GM18951 (cell line): ENCODE measurements at regions not wholly inside any gene's neighbourhood (a gene's known extent, or its start where the extent isn't known, plus 50 kb on each side); places are given as distances from the start of the nearest gene placed in this dataset.

Experiments
- POLR2A ChIP-seq: IDR thresholded peaks from 4 replicates; pipeline ENCODE4 v1.6.1; 2011; ENCODE audit warnings: mild to moderate bottlenecking; ENCODE audit not compliant: insufficient read length, insufficient read depth; ENCODE audit errors: extremely low read depth
- in situ Hi-C: fragments of 300-500 bp; cut with MboI; formaldehyde crosslinking; loops from one replicate; pipeline ENCODE4 v1.12.0; 2022; ENCODE audit warnings: low sequenced_read_pairs, mixed read lengths, inconsistent platforms; ENCODE audit not compliant: unreplicated experiment

DNA sequence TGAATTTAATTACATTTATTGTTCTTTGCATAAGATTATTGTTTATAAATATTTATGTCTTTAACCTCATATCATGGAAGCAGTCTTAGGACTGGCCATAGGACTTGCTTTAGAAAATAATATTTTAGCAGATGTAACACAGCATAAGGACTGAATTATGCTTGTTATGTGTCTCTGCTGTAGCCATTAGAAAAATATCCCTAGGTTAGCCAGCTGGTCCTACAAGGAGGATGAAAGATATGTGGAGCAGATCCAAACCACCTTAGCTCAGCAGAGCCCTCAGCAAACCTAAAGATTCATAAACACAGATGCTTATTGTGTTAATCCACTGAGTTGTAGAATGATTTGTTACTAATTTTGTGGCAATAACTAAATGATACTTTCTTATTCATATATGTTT, 166.0 kb upstream of the COL1A2 start:
- in situ Hi-C loops: no loop called here
- no peak for TF ChIP-seq POLR2A

DNA sequence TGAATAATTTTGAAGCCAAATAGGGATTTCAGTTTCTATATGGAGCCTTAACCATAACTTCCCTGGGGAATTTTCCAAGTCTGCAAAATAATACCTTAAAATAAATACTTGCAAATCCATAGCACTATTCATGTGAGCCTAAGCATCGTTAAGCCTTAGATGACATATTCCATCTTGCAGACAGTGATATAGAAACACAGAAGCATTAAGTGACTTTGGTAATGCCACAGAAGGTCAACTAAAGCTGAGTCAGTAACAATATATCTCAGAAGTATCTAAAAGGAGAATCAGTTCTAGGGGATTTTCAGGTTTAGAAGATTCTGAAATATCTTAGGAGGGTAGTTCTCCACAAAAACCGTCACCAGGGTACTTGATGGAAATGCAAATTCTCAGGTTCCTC, 163.4 kb upstream of the COL1A2 start:
- in situ Hi-C loops: loop anchor here (10.0 kb wide), 1 partner anchor 97 kb away; no protein-coding TSS in a partner anchor
- TF ChIP-seq POLR2A: no peak

DNA sequence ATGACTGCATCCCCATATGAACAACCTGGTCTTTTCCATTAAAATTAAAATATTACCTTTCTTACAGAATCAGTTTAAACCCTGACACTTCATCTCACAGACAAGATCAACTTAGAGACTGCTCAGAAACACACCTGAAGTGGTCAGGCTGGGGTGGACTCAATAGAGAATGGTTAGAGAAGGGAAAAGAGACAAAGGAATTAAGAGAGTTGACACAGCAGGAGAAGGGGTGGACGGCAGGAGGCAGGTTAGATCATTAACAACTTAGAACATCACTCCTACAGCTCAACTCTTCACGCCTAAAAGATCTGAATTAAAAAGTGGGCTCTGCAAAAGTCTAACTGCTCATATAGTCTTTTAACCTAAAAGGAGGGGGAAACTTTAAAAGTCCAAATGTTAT, 157.7 kb upstream of the COL1A2 start:
- no peak for TF ChIP-seq POLR2A
- in situ Hi-C loops: loop anchor here (10.0 kb wide), 1 partner anchor 102 kb away; no protein-coding TSS in a partner anchor

DNA sequence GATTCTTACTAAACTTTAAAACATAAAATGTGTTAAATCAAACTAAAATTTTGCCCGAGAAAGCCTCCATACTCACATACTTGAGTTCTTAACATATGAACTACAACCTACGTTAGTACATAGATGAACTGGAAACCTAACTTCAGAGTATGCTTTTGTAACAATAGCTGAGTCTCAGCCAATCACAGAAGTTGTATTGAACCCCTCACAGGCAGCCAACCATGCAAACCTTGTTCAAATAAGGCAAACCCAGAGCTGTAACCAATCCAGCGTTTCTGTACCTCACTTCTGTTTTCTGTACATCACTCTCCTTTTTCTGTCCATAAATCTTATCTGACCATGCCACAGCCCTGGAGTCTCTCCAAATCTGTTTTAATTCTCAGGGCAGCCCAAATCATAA, 157.3 kb upstream of the COL1A2 start:
- in situ Hi-C loops: loop anchor here (10.0 kb wide), 1 partner anchor 103 kb away; no protein-coding TSS in a partner anchor
- no peak for TF ChIP-seq POLR2A

DNA sequence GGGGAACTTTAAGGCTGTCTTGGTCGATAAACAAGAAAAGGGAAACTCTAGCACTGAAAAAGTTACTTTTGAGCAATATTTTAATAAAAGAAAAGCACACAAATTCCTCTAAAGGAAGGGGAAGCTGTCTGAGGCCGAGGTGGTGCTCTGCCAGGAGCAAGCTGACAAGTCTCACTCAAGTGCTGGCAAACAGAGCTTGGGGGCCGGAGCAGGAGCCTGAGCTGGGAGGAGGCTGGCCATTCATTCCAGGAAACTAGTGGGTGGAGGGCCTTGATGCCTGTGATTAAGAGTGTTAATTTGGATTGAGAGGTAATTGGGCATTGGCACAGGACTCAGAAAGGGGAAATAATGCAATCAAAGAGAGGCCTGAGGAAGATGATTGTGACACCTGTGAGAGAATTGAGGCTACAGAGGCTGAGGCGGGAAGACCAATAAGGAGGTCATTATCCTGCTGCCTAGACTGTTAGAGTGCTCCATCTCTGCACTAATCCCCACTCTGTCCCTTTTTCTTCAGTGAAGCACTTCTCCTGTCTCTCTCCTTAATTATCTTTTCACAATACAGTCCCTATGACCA, 154.9 kb upstream of the COL1A2 start:
- TF ChIP-seq POLR2A: no peak

DNA sequence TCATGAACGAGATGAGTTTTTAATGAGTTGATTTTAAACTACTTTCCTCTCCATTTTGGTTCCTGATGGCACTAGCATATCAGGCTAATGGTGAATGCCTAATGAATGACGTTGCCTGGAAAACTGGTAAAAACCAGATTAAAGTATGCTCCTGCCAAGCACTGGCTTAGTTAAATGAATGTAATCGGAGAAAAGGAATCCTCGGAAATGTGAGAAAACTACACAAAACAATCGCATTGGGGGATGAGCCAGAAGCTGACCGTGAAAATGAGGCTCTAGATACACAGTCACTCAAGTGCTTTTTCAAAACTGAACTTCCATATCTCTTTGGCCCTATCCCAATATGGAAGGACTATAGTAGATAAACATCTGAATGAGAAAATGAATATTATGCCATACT, 153.8 kb upstream of the COL1A2 start:
- in situ Hi-C loops: no loop called here
- no peak for TF ChIP-seq POLR2A

More for the DNA sequence above, 154.9 kb upstream of the COL1A2 start:
- in situ Hi-C loops: loop anchor here (10.0 kb wide), 1 partner anchor 105 kb away; no protein-coding TSS in a partner anchor

DNA sequence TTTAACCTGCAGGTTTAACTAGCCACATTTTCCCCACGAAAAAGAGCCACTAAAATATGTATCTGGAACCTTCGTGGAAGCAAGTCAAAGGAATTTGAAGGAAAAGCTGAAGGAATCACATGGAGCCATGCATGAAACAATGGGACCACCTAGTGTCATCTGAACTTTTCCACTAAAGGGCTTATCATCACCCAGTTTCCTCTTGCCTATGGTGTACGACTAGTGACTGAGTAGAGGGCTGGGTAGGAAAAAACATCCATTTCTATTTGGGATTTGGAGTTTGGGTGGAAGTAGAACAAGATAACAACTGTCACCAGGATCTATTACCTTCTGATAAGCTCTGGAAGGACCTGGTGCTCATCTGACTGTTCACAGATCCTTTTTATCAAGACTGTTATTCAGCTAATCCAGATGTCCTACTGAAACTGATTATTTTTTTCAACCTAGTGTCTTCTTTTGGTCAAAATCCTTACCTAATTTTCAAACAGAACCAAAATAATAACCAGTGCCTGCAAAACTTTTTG, 153.2 kb upstream of the COL1A2 start:
- in situ Hi-C loops: no loop called here
- TF ChIP-seq POLR2A: no peak

DNA sequence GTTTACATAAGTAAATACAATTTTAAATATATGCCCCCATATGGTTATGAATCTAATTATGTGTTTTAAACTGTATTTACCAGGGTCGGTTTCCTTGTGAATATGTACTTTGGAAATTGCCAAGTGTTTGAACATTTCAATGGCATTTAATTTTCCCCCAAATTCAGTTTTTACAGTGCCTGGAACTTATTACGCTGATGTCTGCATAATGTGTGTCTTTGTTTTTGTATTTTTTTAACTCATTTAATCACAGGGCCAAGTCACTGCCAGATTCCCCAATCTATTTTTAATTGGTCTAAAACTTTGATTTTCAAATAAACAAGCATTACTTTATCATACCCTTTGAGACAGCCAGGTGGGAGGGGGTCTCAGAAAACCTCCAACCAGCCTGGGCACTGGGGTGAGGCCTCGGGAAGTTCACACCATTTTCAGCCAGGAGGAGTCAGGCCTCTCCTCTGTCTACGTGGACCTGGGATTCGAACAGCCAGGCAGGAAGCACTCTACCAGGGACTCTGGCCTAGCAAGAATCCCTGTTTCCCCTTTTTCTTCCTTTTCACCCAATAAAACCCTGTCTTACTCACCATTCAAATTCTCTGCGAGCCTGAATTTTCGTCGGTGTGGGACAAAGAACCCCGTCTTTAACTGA, 151.5 kb upstream of the COL1A2 start:
- TF ChIP-seq POLR2A: no peak
- in situ Hi-C loops: no loop called here

DNA sequence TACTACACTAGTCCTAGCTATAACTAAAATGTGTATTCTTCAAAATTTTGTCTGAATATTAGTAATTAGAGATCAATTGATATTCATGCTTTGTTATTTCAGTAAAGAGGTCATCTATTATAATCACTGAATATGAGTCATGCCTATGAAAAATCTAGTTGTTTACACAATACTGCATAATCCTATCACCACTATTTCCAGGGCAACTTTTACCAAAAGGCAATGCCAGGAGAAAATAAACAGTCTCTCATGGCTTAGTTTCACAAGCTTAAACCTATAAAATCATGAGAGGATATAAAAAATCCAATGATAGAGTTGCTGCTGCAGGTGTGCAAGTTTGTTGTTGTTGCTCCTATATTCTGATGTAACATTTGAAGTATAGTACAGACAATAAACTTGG, 149.9 kb upstream of the COL1A2 start:
- in situ Hi-C loops: no loop called here

DNA sequence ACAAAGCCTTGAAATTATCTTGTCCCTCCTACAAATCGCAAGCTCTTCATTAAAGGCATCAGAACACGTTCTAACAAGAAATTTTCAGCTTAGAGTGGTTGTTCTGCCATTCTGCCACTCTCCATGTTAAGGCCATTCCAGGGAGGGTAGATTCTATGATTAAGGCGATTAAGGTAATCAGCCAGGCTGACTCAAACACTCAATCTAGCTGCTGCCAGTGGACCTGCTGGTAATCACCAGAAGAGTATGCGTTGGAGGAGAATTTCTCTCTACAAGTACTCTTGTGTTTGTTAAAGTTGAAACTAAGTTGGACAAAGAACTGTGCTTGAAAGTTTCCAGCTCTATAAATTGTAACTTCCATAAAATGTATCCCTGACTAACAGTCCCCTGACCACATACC, 149.2 kb upstream of the COL1A2 start:
- in situ Hi-C loops: no loop called here
- no peak for TF ChIP-seq POLR2A

More for the DNA sequence above, 149.9 kb upstream of the COL1A2 start:
- no peak for TF ChIP-seq POLR2A

DNA sequence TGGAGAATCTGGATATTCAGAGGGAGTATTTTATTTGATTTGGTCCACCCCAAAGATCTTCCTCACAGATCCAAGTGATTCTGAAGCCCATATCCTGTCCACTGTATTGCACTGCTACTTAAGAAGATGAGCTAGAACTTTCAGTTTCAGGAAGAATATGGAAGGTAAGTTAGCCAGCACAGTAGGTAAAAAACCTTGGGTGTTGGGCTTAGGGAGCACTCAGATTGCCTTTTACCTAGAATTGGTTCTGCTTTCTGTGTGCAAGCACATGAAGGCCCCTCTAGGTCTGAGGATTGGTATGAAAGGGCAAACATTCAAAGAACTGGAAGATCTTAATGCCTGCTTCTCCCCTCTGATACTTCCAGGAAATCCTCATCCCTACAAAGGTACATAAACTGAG, 146.7 kb upstream of the COL1A2 start:
- TF ChIP-seq POLR2A: no peak
- in situ Hi-C loops: no loop called here

DNA sequence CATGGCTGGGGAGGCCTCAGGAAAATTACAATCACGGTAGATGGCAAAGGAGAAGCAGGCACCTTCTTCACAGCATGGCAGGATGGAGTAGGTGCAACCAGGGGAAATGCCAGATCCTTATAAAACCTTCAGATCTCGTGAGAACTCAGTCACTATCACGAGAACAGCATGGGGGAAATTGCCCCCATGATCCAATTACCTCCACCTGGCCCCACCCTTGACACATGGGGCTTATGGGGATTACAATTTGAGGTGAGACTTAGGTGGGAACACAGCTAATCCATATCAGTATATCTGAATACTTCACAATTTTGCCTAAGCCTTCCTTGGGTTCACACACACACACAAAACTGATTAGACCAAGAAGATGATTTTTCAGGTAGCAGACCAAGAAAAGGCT, 145.1 kb upstream of the COL1A2 start:
- in situ Hi-C loops: no loop called here
- no peak for TF ChIP-seq POLR2A

DNA sequence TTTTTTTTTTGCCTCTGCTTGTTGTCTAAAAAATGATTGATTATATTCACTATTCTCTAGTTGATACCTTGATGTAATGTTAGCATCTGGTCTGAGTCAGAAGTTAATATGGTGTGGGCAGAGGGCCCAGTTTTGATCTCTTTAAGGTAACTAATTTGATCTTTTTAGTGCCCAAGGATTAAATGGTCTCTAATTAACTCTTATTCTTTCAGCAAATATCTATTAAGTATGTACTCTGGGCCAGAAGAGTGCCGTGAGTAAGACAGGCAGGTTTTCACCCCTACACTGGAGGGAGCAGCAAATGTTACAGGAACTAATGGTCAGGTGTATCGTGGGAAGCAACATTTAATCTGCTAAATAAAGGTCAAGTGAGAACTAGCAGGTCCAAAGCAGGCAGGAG, 144.6 kb upstream of the COL1A2 start:
- in situ Hi-C loops: no loop called here
- no peak for TF ChIP-seq POLR2A

DNA sequence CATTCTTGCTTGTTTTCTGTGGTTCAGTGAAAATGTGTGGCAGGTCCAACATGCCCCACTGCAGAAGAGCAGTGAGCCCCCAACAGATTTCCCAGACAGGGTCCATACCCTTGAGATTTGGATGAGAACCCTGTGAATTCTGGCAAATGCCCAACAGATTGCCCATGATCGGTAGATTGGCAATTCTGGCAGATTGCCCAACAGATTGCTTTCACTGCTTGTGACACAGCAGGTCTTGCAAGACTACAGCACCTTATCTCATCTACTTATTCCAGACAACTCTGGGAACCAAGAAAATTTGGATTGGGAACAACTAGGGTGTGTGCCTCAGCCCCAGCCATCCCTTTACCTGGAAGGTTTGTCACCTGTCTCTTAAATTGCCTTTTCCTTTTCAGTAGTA, 143.7 kb upstream of the COL1A2 start:
- no peak for TF ChIP-seq POLR2A
- in situ Hi-C loops: no loop called here

DNA sequence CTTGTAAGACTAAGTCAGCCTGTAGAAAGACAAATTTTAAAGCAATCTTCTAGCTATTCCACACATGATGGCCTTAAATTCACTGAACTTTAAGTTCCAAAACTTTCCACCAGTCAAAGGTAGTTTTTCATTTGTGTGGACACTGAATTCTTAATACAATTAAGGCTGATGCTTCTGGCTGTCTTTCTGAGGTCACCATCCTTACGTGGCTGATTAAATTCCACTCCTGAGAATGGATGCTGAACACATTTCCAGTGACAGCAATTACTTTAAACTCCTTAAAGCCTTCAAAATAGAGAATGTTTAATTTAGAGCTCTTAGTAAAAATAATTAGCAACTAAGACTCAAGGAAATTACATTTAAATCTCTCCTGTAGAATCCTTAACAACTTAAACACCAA, 142.6 kb upstream of the COL1A2 start:
- TF ChIP-seq POLR2A: no peak
- in situ Hi-C loops: no loop called here

DNA sequence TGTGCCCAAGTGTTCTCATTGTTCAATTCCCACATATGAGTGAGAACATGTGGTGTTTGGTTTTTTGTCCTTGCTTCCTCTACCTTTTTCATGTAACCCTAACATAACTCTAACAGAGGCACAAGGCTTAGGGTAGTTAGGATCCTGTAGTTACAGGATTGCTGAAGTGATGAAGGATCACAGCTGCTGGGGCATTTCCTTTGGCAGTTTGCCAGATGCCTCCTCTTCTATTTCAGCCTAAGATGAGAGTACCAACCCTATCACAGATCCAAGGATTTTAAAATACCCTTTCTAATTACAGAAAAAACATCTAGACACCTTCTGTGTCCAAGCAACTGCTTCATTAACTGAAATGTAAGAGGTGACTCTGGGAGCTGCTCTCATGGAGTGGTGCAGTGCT, 141.7 kb upstream of the COL1A2 start:
- no peak for TF ChIP-seq POLR2A
- in situ Hi-C loops: no loop called here
